ENCODE measurements at regions not wholly inside any gene's neighbourhood (a gene's known extent, or its start where the extent isn't known, plus 50 kb on each side); places are given as distances from the start of the nearest gene placed in this dataset.

GRCh38 chr7:47094462-47094861, 487.4 kb downstream of the TNS3 start:
- 93 to 97% (median 94%) methylated on average over 7 of the region's 7 CpGs for WGBS, 4 donors
- no peaks in the 10 kb centered on the region for H3K36me3 ChIP-seq
- DNase-seq, result no peak
- intact Hi-C loops (cut with DNase I), result loop anchor here in 4 of 10 donors (5.0 to 10.0 kb wide), 4 partner anchors 140 to 490 kb away; no protein-coding TSS in a partner anchor
- ATAC-seq, result no peak
- H3K4me1 ChIP-seq, result no peaks in the 10 kb centered on the region
- H3K9me3 ChIP-seq, result no peaks in the 10 kb centered on the region
- TF ChIP-seq POLR2A (IDR thresholded peaks at IDR 0.05) (no peak), CTCF (IDR thresholded peaks at IDR 0.05) (no peak)
- no peak overlapping the region for H3K4me3 ChIP-seq
- no peak overlapping the region for H3K27ac ChIP-seq
- no peaks in the 10 kb centered on the region for H3K27me3 ChIP-seq

- H3K9me3 ChIP-seq, result no peaks in the 10 kb centered on the region
- DNase-seq (no peak), ATAC-seq (no peak)
- H3K36me3 ChIP-seq, result no peaks in the 10 kb centered on the region
- H3K4me3 ChIP-seq, result no peak overlapping the region
- TF ChIP-seq POLR2A (IDR thresholded peaks at IDR 0.05), result no peak
- TF ChIP-seq CTCF (IDR thresholded peaks at IDR 0.05), result no peak
- no peaks in the 10 kb centered on the region for H3K27me3 ChIP-seq
- H3K4me1 ChIP-seq, result peaks cover 0 to 6% (median 1%) of the 10 kb centered on the region in 12 donors
- no peak overlapping the region for H3K27ac ChIP-seq
- intact Hi-C loops (cut with DNase I), result loop anchor here in 4 of 10 donors (5.0 to 10.0 kb wide), 4 partner anchors 141 to 489 kb away; no protein-coding TSS in a partner anchor
- WGBS, 4 donors, result 86 to 92% (median 90%) methylated on average over 7 of the region's 7 CpGs
These were observed 488.3 kb downstream of the TNS3 start for GRCh38 chr7:47093320-47094234.

- no peaks in the 10 kb centered on the region for H3K36me3 ChIP-seq
- intact Hi-C loops (cut with DNase I), result loop anchor here in 4 of 10 donors (5.0 to 10.0 kb wide), 4 partner anchors 142 to 488 kb away; no protein-coding TSS in a partner anchor
- ATAC-seq (no peak), DNase-seq (no peak)
- no peaks in the 10 kb centered on the region for H3K27me3 ChIP-seq
- no peak for TF ChIP-seq CTCF (IDR thresholded peaks at IDR 0.05)
- no peak for TF ChIP-seq POLR2A (IDR thresholded peaks at IDR 0.05)
- H3K9me3 ChIP-seq, result no peaks in the 10 kb centered on the region
- H3K27ac ChIP-seq, result no peak overlapping the region
- no peak overlapping the region for H3K4me3 ChIP-seq
- peaks cover 0 to 12% (median 3%) of the 10 kb centered on the region in 12 donors for H3K4me1 ChIP-seq
These were observed 489.6 kb downstream of the TNS3 start for GRCh38 chr7:47092336-47092735.

- no peak overlapping the region for H3K27ac ChIP-seq
- H3K9me3 ChIP-seq, result no peaks in the 10 kb centered on the region
- WGBS, 4 donors, result 56 to 65% (median 61%) methylated on average over 3 of the region's 3 CpGs
- TF ChIP-seq POLR2A (IDR thresholded peaks at IDR 0.05) (no peak), CTCF (IDR thresholded peaks at IDR 0.05) (no peak)
- H3K36me3 ChIP-seq, result no peaks in the 10 kb centered on the region
- ATAC-seq, result no peak
- H3K27me3 ChIP-seq, result no peaks in the 10 kb centered on the region
- H3K4me3 ChIP-seq, result no peak overlapping the region
- intact Hi-C loops (cut with DNase I), result loop anchor here in 5 of 10 donors (2.0 to 10.0 kb wide), 6 partner anchors 144 to 1166 kb away; no protein-coding TSS in a partner anchor
- peaks cover 0 to 12% (median 3%) of the 10 kb centered on the region in 12 donors for H3K4me1 ChIP-seq
- no peak for DNase-seq
These were observed 490.8 kb downstream of the TNS3 start for GRCh38 chr7:47091141-47091540.

All from heart left ventricle (tissue), 16 donors.